HFFc6 (cell line): ENCODE measurements at regions not wholly inside any gene's neighbourhood (a gene's known extent, or its start where the extent isn't known, plus 50 kb on each side); places are given as distances from the start of the nearest gene placed in this dataset.

Experiments used
- DNase-seq: peaks from one replicate; pipeline ENCODE4 v3.0.0-alpha.2; 2018
- H3K27ac Mint-ChIP-seq: 2 replicates; pipeline ENCODE4 v1.8.0; 2020; ENCODE audit warnings: mild to moderate bottlenecking, mixed read lengths
- H3K27me3 Mint-ChIP-seq: 2 replicates; pipeline ENCODE4 v1.8.0; 2021; ENCODE audit warnings: mild to moderate bottlenecking, moderate library complexity, mixed read lengths; ENCODE audit not compliant: insufficient read depth
- H3K36me3 Mint-ChIP-seq: 2 replicates; pipeline ENCODE4 v1.8.0; 2021; ENCODE audit warnings: low read depth, mixed read lengths
- H3K4me1 Mint-ChIP-seq: 2 replicates; pipeline ENCODE4 v1.8.0; 2020; ENCODE audit warnings: low read depth, mixed read lengths
- H3K4me3 Mint-ChIP-seq: 2 replicates; pipeline ENCODE4 v1.8.0; 2020; ENCODE audit warnings: mild to moderate bottlenecking, moderate library complexity, mixed read lengths
- H3K9me3 Mint-ChIP-seq: 2 replicates; pipeline ENCODE4 v1.8.0; 2020; ENCODE audit warnings: mild to moderate bottlenecking, mixed read lengths
- CTCF ChIP-seq: fragments of 200-600 bp; sonication (generic); IDR thresholded peaks from 2 replicates; pipeline ENCODE4 v1.5.0; 2021; ENCODE audit warnings: antibody characterized with exemption, mild to moderate bottlenecking

GRCh38 chr6:109290143-109290931 lies 91.9 kb downstream of the CD164 start:
- TF ChIP-seq CTCF: no peak
- H3K27ac Mint-ChIP-seq: no peak overlapping the region
- no peak overlapping the region for H3K4me3 Mint-ChIP-seq
- no peaks in the 10 kb centered on the region for H3K36me3 Mint-ChIP-seq
- peaks cover 14% of the 10 kb centered on the region for H3K27me3 Mint-ChIP-seq
- peaks cover 20% of the 10 kb centered on the region for H3K4me1 Mint-ChIP-seq
- H3K9me3 Mint-ChIP-seq: no peaks in the 10 kb centered on the region
- no peak for DNase-seq

GRCh38 chr6:109285366-109285765 lies 96.9 kb downstream of the CD164 start:
- Mint-ChIP-seq H3K9me3 (no peaks in the 10 kb centered on the region), H3K27me3 (peaks cover 18% of the 10 kb centered on the region), H3K36me3 (no peaks in the 10 kb centered on the region), H3K4me3 (no peak overlapping the region), H3K27ac (no peak overlapping the region), H3K4me1 (no peaks in the 10 kb centered on the region)
- DNase-seq: no peak
- no peak for TF ChIP-seq CTCF

GRCh38 chr6:109284675-109285074 lies 97.6 kb downstream of the CD164 start:
- Mint-ChIP-seq H3K4me1 (no peaks in the 10 kb centered on the region), H3K9me3 (no peaks in the 10 kb centered on the region), H3K36me3 (no peaks in the 10 kb centered on the region), H3K27ac (no peak overlapping the region), H3K4me3 (no peak overlapping the region), H3K27me3 (peaks cover 18% of the 10 kb centered on the region)
- DNase-seq: no peak
- no peak for TF ChIP-seq CTCF

GRCh38 chr6:109282756-109283155 lies 99.5 kb downstream of the CD164 start:
- Mint-ChIP-seq H3K4me3 (no peak overlapping the region), H3K9me3 (no peaks in the 10 kb centered on the region)

GRCh38 chr6:109279628-109280027 lies 102.6 kb downstream of the CD164 start:
- Mint-ChIP-seq H3K4me1 (no peaks in the 10 kb centered on the region), H3K9me3 (no peaks in the 10 kb centered on the region), H3K36me3 (no peaks in the 10 kb centered on the region), H3K27ac (no peak overlapping the region), H3K4me3 (no peak overlapping the region), H3K27me3 (peaks cover 10% of the 10 kb centered on the region)
- no peak for DNase-seq
- no peak for TF ChIP-seq CTCF

More at GRCh38 chr6:109282756-109283155, 99.5 kb downstream of the CD164 start:
- no peak for DNase-seq
- H3K4me1 Mint-ChIP-seq: no peaks in the 10 kb centered on the region
- H3K27ac Mint-ChIP-seq: no peak overlapping the region
- no peaks in the 10 kb centered on the region for H3K36me3 Mint-ChIP-seq
- TF ChIP-seq CTCF: no peak
- peaks cover 15% of the 10 kb centered on the region for H3K27me3 Mint-ChIP-seq
